SKM-1 (cell line): ENCODE measurements at regions not wholly inside any gene's neighbourhood (a gene's known extent, or its start where the extent isn't known, plus 50 kb on each side); places are given as distances from the start of the nearest gene placed in this dataset.
A peak's percentile ranks its signal among the peaks of the same experiment; 100 is the strongest.

Experiments
- DNase-seq: peaks from one replicate; lab custom pipeline; 2025; ENCODE audit not compliant: unreplicated experiment; lab: John Stamatoyannopoulos, UW

- DNase-seq: no peak
Observed at GRCh38 chr7:35454575-35455385, 200.9 kb upstream of the TBX20 start.

- no peak for DNase-seq
Observed at GRCh38 chr7:35450456-35451214, 196.7 kb upstream of the TBX20 start.

GRCh38 chr7:35448486-35448885 is 194.6 kb upstream of the TBX20 start:
- DNase-seq: no peak

GRCh38 chr7:35446091-35446490 is 192.2 kb upstream of the TBX20 start:
- DNase-seq: no peak

DNA sequence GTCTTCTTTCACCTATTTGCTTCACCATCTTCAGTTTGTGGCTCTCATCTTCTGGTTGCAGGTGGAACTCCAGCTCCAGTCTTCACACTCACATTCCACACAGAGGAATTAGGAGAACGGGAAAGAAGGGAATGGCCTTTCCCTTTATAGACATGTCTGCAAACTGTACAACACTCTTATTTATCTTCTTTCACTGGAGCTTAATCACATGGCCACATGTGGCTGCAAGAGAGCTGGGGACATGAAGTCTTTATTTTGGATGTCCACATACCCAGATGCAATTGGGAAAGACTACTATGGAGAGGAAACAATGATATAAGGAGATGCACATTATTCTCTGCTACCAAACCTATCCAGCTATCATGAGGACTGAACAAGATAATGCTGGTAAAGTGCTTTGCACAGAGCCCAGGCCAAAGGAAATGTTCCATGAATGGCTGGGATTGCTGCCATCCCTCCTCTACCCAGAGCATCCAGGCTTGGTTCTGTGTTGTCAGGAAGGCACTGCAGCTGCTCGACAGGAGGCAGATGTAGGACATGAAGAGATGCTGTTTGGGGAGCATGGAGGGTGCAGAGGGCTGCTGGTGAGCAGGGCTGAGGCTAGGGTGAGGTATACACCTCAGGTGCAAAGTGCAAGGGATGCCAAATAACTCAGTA is 183.8 kb upstream of the TBX20 start:
- no peak for DNase-seq

DNA sequence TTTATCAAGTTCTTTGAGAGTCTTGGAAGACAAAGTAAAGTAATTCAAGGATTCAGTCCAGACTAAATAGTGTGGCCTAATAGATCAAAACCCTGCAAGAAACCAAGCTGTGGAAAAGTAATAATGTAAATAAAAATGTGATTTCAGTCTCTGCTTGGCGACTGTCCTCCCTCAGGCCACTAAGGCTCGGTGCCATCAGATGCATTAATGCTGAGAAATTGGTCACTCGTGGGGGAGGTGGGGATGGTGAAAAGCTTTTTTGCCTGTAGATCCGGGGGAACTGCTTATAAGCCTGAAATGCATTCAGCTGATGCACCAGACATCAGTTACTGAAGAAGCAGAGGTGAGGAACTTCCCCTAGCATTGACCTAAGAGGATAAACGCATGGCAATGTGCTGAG is 182.6 kb upstream of the TBX20 start:
- no peak for DNase-seq

DNA sequence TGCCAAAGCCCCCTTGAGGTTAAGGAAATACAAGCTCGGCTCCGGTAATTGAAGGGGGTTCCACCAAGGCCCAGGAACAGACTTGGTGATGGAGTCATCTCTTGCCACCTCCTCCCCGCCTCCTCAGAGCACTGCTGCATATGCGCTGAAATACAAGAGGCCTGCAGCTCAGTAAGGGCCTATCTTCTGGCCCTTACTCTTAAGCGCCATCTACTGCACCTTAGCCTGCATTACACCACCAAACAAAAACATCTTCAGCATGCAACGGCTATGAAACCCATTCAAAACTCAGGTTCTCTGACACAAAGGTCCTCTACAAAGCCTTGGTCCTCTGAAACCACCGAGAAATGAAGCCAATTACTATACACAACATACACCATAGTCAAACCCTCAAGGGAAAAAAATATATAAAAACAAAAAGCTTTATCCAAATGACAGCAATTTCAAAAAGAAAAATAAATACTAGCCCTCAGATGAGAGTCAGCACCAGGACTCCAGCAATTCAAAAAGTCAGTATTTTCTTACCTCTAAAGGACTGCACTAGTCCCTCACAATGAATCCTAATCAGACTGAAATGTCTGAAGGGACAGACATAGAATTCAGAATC is 176.8 kb upstream of the TBX20 start:
- DNase-seq: peak; percentile 29

DNA sequence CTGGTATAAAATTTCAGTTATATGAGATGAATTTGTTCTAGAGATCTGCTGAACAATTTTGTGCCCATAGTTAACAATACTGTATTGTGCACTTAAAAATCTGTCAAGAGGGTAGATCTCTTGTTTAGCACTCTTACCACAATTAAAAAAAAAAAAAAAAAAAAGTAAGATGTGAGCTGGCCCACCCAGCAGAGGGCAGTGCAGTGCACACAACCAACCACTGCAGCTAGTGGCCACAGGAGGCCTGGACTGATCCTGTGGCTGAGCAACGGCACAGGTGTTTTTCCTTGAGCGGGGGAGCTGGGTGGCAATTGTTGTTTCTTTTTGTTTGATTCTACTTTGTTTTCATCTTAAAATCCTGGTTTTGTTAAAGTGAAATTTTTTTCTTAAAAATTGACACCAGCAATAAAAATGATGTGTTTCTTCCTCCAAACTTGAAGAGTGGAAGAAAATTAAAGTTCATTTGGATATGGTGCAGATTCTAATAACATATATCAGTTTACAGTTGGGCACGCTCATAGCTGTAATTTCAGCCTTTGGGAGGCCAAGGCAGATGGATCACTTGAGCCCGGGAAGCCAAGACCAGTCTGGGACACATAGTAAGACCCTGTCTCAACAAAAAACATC is 171.1 kb upstream of the TBX20 start:
- DNase-seq: peak; percentile 30

DNA sequence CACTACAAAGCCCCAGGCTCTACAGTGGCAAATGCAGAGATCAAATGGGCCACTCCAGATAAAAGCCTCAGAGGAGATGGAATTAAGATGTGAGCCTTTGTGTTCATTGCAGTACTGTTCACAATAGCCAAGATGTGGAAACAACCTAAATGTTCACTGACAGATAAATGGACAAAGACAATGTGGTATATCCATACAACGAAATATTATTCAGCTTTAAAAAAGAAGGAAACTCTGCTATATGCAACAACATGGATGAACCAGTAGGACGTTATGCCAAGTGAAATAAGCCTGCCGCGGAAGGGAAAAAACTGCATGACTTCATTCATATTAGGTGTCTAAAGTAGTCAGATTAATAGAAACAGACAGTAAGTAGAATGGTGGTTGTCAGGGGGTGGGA is 170.5 kb upstream of the TBX20 start:
- no peak for DNase-seq

- DNase-seq: no peak
Observed at GRCh38 chr7:35422715-35423114, 168.8 kb upstream of the TBX20 start.

GRCh38 chr7:35420656-35421055 is 166.8 kb upstream of the TBX20 start:
- DNase-seq: no peak

DNA sequence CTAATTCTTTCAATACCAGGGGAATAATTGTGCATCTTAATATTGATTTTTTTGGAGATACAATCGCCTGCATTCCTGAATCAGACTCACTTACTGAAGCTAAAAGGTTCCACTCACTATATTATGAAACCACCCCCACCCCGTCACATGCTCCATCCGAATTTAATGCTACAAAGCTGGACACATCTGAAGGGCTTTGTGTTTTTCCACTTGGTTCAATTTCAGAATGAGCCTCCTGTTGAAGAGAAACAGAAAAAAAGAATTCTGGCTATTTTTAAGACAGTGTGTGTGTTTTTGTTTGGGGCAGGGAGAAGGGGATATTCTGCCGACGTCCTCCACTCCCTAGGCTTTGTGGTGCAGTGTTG is 165.5 kb upstream of the TBX20 start:
- DNase-seq: no peak

GRCh38 chr7:35418716-35419390 is 165.0 kb upstream of the TBX20 start:
- DNase-seq: no peak

- no peak for DNase-seq
Observed at GRCh38 chr7:35416568-35416967, 162.7 kb upstream of the TBX20 start.

DNA sequence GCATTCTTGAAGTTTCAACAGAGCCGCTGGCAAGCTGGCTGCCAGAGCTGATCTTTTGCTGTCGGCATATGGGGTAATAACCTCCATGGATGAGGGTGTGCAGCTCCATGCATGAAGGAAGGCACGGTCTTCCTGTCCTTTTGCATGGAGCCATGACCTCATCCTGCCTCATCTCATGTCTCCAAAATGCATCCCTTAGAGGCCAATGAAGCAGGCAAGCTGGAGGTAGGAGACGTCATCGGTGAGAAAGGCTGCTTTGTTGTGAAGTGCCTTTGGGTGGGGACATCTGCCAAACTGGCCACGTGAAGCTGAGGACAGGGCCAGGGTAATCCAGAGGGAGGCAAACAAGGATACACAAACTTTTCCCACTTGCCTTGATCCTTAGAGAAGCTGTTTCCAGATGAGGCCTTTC is 161.5 kb upstream of the TBX20 start:
- DNase-seq: no peak

DNA sequence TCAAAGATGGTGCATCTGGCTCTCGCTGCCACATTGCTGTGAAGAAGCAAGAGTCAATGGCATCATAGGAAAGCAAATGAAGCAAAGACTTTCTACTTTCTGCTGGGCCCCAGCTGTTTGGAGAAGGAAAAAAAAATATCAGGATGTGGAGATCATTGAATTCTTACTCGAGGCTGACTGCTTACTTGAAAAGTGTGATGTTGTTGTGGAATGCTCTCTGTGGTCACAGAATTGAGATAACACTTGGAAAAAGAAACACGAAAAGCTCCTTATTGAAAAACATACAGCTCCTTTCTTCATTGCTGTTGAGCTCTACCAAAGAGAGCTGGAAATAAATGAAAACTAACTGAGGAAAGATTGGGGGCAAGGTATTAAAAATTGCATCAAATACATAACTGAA is 157.4 kb upstream of the TBX20 start:
- no peak for DNase-seq

GRCh38 chr7:35405461-35405860 is 151.6 kb upstream of the TBX20 start:
- no peak for DNase-seq

DNA sequence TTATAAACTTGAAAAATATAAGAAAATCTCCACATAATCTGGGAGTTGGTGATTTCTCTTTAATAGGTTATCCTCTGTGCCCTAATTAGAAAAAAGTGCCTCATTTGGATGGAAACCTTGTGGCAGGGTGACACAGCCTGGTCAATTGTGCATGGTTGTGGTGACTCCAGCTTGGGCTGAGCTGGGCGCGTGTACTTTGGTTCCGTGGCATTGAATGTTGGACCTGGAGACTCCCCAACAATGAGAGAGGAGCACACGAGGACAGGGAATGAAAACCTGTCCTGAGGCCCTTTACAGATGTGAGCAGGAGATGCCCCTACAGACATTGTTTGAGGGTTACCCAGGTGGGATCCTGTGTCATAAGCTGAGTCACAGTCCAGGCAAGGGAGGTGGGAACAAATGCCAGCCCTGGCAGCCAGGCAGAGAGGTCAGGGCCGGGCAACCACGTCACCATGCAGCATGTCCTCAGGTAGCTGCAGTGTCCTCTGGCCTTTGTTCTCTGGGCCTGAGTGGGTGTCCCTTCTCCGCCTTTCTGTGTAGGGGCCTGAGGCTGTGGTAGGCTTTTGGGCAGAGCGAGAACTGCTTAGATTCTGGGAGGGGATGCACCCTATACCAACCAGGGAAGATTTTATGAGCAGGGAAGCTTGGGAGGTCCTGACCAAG is 147.4 kb upstream of the TBX20 start:
- DNase-seq: no peak

DNA sequence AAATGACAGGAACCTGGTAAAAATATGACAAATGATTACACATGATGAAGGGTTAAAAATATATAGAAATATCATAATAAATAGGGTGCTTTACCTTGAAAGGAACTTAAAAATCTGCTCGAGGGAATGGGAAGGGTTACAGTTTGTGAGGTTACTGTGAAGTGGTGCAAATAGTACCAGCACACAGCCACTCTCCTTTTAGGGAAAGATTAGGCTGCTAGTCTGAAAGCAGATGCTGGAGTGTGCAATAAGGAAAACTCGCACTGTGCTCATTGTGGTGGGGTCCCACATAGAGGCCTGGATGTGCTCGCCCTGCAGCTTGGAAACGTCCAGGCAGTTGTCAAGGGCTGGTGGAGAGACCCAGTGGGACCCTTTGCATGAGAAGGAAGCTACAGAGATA is 145.9 kb upstream of the TBX20 start:
- DNase-seq: no peak

GRCh38 chr7:35399216-35399615 is 145.3 kb upstream of the TBX20 start:
- DNase-seq: no peak
